ENCODE measurements at regions not wholly inside any gene's neighbourhood (a gene's known extent, or its start where the extent isn't known, plus 50 kb on each side); places are given as distances from the start of the nearest gene placed in this dataset.

GRCh38 chr17:74024871-74025531, 178.5 kb upstream of the RPL38 start:
- no peaks in the 10 kb centered on the region for H3K4me1 ChIP-seq (ENCODE audit: control insufficient read depth, insufficient read depth, low read length, poor library complexity, severe bottlenecking)
- no peak for DNase-seq
- H3K27ac ChIP-seq (ENCODE audit: insufficient read depth, low read length, poor library complexity, severe bottlenecking), result no peak overlapping the region
- no peak overlapping the region for H3K4me3 ChIP-seq (ENCODE audit: insufficient read depth, low read depth, low read length, poor library complexity, severe bottlenecking)
- no peaks in the 10 kb centered on the region for H3K36me3 ChIP-seq (ENCODE audit: control insufficient read depth, insufficient read depth, low read length)
- H3K27me3 ChIP-seq (replicated peaks; ENCODE audit: control insufficient read depth, insufficient read depth, low read length, poor library complexity, severe bottlenecking), result no peaks in the 10 kb centered on the region
- H3K9me3 ChIP-seq (ENCODE audit: control insufficient read depth, low read length), result no peaks in the 10 kb centered on the region

GRCh38 chr17:74027444-74027843, 176.0 kb upstream of the RPL38 start:
- Histone ChIP-seq H3K36me3 (ENCODE audit: control insufficient read depth, insufficient read depth, low read length) (no peaks in the 10 kb centered on the region), H3K4me3 (ENCODE audit: insufficient read depth, low read depth, low read length, poor library complexity, severe bottlenecking) (no peak overlapping the region), H3K9me3 (ENCODE audit: control insufficient read depth, low read length) (no peaks in the 10 kb centered on the region), H3K27me3 (replicated peaks; ENCODE audit: control insufficient read depth, insufficient read depth, low read length, poor library complexity, severe bottlenecking) (no peaks in the 10 kb centered on the region), H3K4me1 (ENCODE audit: control insufficient read depth, insufficient read depth, low read length, poor library complexity, severe bottlenecking) (no peaks in the 10 kb centered on the region), H3K27ac (ENCODE audit: insufficient read depth, low read length, poor library complexity, severe bottlenecking) (no peak overlapping the region)
- DNase-seq, result no peak

GRCh38 chr17:74028354-74029116, 174.9 kb upstream of the RPL38 start:
- Histone ChIP-seq H3K4me3 (ENCODE audit: insufficient read depth, low read depth, low read length, poor library complexity, severe bottlenecking) (no peak overlapping the region), H3K27me3 (replicated peaks; ENCODE audit: control insufficient read depth, insufficient read depth, low read length, poor library complexity, severe bottlenecking) (no peaks in the 10 kb centered on the region), H3K4me1 (ENCODE audit: control insufficient read depth, insufficient read depth, low read length, poor library complexity, severe bottlenecking) (no peaks in the 10 kb centered on the region), H3K36me3 (ENCODE audit: control insufficient read depth, insufficient read depth, low read length) (no peaks in the 10 kb centered on the region), H3K9me3 (ENCODE audit: control insufficient read depth, low read length) (no peaks in the 10 kb centered on the region), H3K27ac (ENCODE audit: insufficient read depth, low read length, poor library complexity, severe bottlenecking) (no peak overlapping the region)
- no peak for DNase-seq

GRCh38 chr17:74031316-74032090, 172.0 kb upstream of the RPL38 start:
- Histone ChIP-seq H3K27ac (ENCODE audit: insufficient read depth, low read length, poor library complexity, severe bottlenecking) (no peak overlapping the region), H3K27me3 (replicated peaks; ENCODE audit: control insufficient read depth, insufficient read depth, low read length, poor library complexity, severe bottlenecking) (no peaks in the 10 kb centered on the region), H3K4me1 (ENCODE audit: control insufficient read depth, insufficient read depth, low read length, poor library complexity, severe bottlenecking) (no peaks in the 10 kb centered on the region), H3K36me3 (ENCODE audit: control insufficient read depth, insufficient read depth, low read length) (no peaks in the 10 kb centered on the region), H3K4me3 (ENCODE audit: insufficient read depth, low read depth, low read length, poor library complexity, severe bottlenecking) (no peak overlapping the region), H3K9me3 (ENCODE audit: control insufficient read depth, low read length) (no peaks in the 10 kb centered on the region)
- DNase-seq, result no peak

- H3K36me3 ChIP-seq (ENCODE audit: control insufficient read depth, insufficient read depth, low read length), result no peaks in the 10 kb centered on the region
- H3K27me3 ChIP-seq (replicated peaks; ENCODE audit: control insufficient read depth, insufficient read depth, low read length, poor library complexity, severe bottlenecking), result no peaks in the 10 kb centered on the region
- no peaks in the 10 kb centered on the region for H3K9me3 ChIP-seq (ENCODE audit: control insufficient read depth, low read length)
- H3K27ac ChIP-seq (ENCODE audit: insufficient read depth, low read length, poor library complexity, severe bottlenecking), result no peak overlapping the region
- H3K4me1 ChIP-seq (ENCODE audit: control insufficient read depth, insufficient read depth, low read length, poor library complexity, severe bottlenecking), result no peaks in the 10 kb centered on the region
- DNase-seq, result no peak
- H3K4me3 ChIP-seq (ENCODE audit: insufficient read depth, low read depth, low read length, poor library complexity, severe bottlenecking), result no peak overlapping the region
Measured at GRCh38 chr17:74032222-74032621, 171.3 kb upstream of the RPL38 start.

GRCh38 chr17:74037320-74037719, 166.2 kb upstream of the RPL38 start:
- H3K36me3 ChIP-seq (ENCODE audit: control insufficient read depth, insufficient read depth, low read length), result no peaks in the 10 kb centered on the region
- H3K4me1 ChIP-seq (ENCODE audit: control insufficient read depth, insufficient read depth, low read length, poor library complexity, severe bottlenecking), result no peaks in the 10 kb centered on the region
- DNase-seq, result no peak
- no peaks in the 10 kb centered on the region for H3K27me3 ChIP-seq (replicated peaks; ENCODE audit: control insufficient read depth, insufficient read depth, low read length, poor library complexity, severe bottlenecking)
- no peak overlapping the region for H3K27ac ChIP-seq (ENCODE audit: insufficient read depth, low read length, poor library complexity, severe bottlenecking)
- H3K4me3 ChIP-seq (ENCODE audit: insufficient read depth, low read depth, low read length, poor library complexity, severe bottlenecking), result no peak overlapping the region
- H3K9me3 ChIP-seq (ENCODE audit: control insufficient read depth, low read length), result no peaks in the 10 kb centered on the region

GRCh38 chr17:74040291-74040690, 163.2 kb upstream of the RPL38 start:
- Histone ChIP-seq H3K36me3 (ENCODE audit: control insufficient read depth, insufficient read depth, low read length) (no peaks in the 10 kb centered on the region), H3K9me3 (ENCODE audit: control insufficient read depth, low read length) (no peaks in the 10 kb centered on the region), H3K4me1 (ENCODE audit: control insufficient read depth, insufficient read depth, low read length, poor library complexity, severe bottlenecking) (no peaks in the 10 kb centered on the region), H3K4me3 (ENCODE audit: insufficient read depth, low read depth, low read length, poor library complexity, severe bottlenecking) (no peak overlapping the region), H3K27me3 (replicated peaks; ENCODE audit: control insufficient read depth, insufficient read depth, low read length, poor library complexity, severe bottlenecking) (no peaks in the 10 kb centered on the region), H3K27ac (ENCODE audit: insufficient read depth, low read length, poor library complexity, severe bottlenecking) (no peak overlapping the region)
- no peak for DNase-seq

- Histone ChIP-seq H3K9me3 (ENCODE audit: control insufficient read depth, low read length) (no peaks in the 10 kb centered on the region), H3K4me3 (ENCODE audit: insufficient read depth, low read depth, low read length, poor library complexity, severe bottlenecking) (no peak overlapping the region)
Measured at GRCh38 chr17:74040729-74041128, 162.7 kb upstream of the RPL38 start.

GRCh38 chr17:74041869-74042640, 161.4 kb upstream of the RPL38 start:
- no peaks in the 10 kb centered on the region for H3K4me1 ChIP-seq (ENCODE audit: control insufficient read depth, insufficient read depth, low read length, poor library complexity, severe bottlenecking)
- no peak overlapping the region for H3K4me3 ChIP-seq (ENCODE audit: insufficient read depth, low read depth, low read length, poor library complexity, severe bottlenecking)
- no peaks in the 10 kb centered on the region for H3K36me3 ChIP-seq (ENCODE audit: control insufficient read depth, insufficient read depth, low read length)
- H3K27ac ChIP-seq (ENCODE audit: insufficient read depth, low read length, poor library complexity, severe bottlenecking), result no peak overlapping the region
- H3K9me3 ChIP-seq (ENCODE audit: control insufficient read depth, low read length), result no peaks in the 10 kb centered on the region
- no peak for DNase-seq
- no peaks in the 10 kb centered on the region for H3K27me3 ChIP-seq (replicated peaks; ENCODE audit: control insufficient read depth, insufficient read depth, low read length, poor library complexity, severe bottlenecking)

More at GRCh38 chr17:74040729-74041128, 162.7 kb upstream of the RPL38 start:
- DNase-seq, result no peak
- no peaks in the 10 kb centered on the region for H3K27me3 ChIP-seq (replicated peaks; ENCODE audit: control insufficient read depth, insufficient read depth, low read length, poor library complexity, severe bottlenecking)
- no peaks in the 10 kb centered on the region for H3K36me3 ChIP-seq (ENCODE audit: control insufficient read depth, insufficient read depth, low read length)
- H3K4me1 ChIP-seq (ENCODE audit: control insufficient read depth, insufficient read depth, low read length, poor library complexity, severe bottlenecking), result no peaks in the 10 kb centered on the region
- no peak overlapping the region for H3K27ac ChIP-seq (ENCODE audit: insufficient read depth, low read length, poor library complexity, severe bottlenecking)
